Spleen (tissue), 11 donors: ENCODE measurements at regions not wholly inside any gene's neighbourhood (a gene's known extent, or its start where the extent isn't known, plus 50 kb on each side); places are given as distances from the start of the nearest gene placed in this dataset.

ENCODE experiments used
- DNase-seq: peaks from one replicate; pipeline ENCODE4 v3.0.0-alpha.2; 2020
- H3K27ac ChIP-seq, 8 donors: fragments of 200-600 bp; sonication (generic) in 7 of 8; 1 replicate in 4 of 8; 2 replicates in 4 of 8; pipeline versions ENCODE4 v1.5.0 to v1.8.0; 2016 to 2021; ENCODE audit warnings: inconsistent platforms in 4 of 8, mild to moderate bottlenecking in 4 of 8, moderate library complexity in 1 of 8
- H3K27me3 ChIP-seq, 7 donors: fragments of 200-600 bp; sonication (generic) in 6 of 7; replicated peaks in 1 of 7; 1 replicate in 4 of 7; 2 replicates in 3 of 7; pipeline versions ENCODE4 v1.5.0 to v1.8.0; 2016 to 2021; ENCODE audit warnings: inconsistent platforms in 3 of 7, mild to moderate bottlenecking in 1 of 7
- H3K36me3 ChIP-seq, 6 donors: fragments of 200-600 bp; sonication (generic) in 5 of 6; 1 replicate in 4 of 6; 2 replicates in 2 of 6; pipeline versions ENCODE4 v1.5.0 to v1.8.0; 2016 to 2021; ENCODE audit warnings: inconsistent platforms in 2 of 6
- H3K4me1 ChIP-seq, 6 donors: fragments of 200-600 bp; sonication (generic) in 5 of 6; 1 replicate in 3 of 6; 2 replicates in 3 of 6; pipeline versions ENCODE4 v1.5.0 to v1.8.0; 2016 to 2021; ENCODE audit warnings: inconsistent platforms in 3 of 6
- H3K4me3 ChIP-seq, 8 donors: fragments of 200-600 bp; sonication (generic) in 7 of 8; 1 replicate in 4 of 8; 2 replicates in 4 of 8; pipeline versions ENCODE4 v1.5.0 to v1.8.0; 2016 to 2021; ENCODE audit warnings: inconsistent platforms in 4 of 8, mild to moderate bottlenecking in 4 of 8, moderate library complexity in 2 of 8
- H3K9me3 ChIP-seq, 8 donors: fragments of 200-600 bp; sonication (generic) in 7 of 8; 1 replicate in 4 of 8; 2 replicates in 4 of 8; pipeline versions ENCODE4 v1.5.0 to v1.8.0; 2016 to 2021; ENCODE audit warnings: inconsistent platforms in 4 of 8
- POLR2A ChIP-seq, 3 donors: fragments of 450-650 bp; IDR thresholded peaks; one replicate each; pipeline ENCODE4 v1.5.1; 2017; ENCODE audit warnings: antibody characterized with exemption in 3 of 3, mild to moderate bottlenecking in 1 of 3
- POLR2AphosphoS5 ChIP-seq, 3 donors: sonication (generic); formaldehyde crosslinking; IDR thresholded peaks; one replicate each; pipeline ENCODE4 v1.5.1; 2017; ENCODE audit warnings: antibody characterized with exemption in 3 of 3
- WGBS, 5 donors: extraction: QIAGEN DNeasy Blood & Tissue Kit in 3 of 5; methylation state at CpG; one replicate each; pipeline versions ENCODE4 v1.1.5 to v1.1.7; 2013 to 2018; 5-methylcytosine and 5-hydroxymethylcytosine counted together
- intact Hi-C: fragments of 100-400 bp; cut with DNase I; formaldehyde crosslinking; loops from one replicate; pipeline ENCODE4 v1.15.0; 2023; ENCODE audit warnings: low total_unique reads
- TF ChIP-seq, protein P1 (sequence below), 11 experiments: fragments of 200-600 bp in 7 of 11; fragments of 450-650 bp in 4 of 11; sonication (generic) in 4 of 11; IDR thresholded peaks in 8 of 11; conservative IDR thresholded peaks in 3 of 11; 1 replicate in 7 of 11; 2 replicates in 4 of 11; pipeline versions ENCODE4 v1.4.0 to v1.8.0; 2016 to 2021; ENCODE audit warnings: antibody characterized with exemption in 11 of 11, inconsistent platforms in 4 of 11, mild to moderate bottlenecking in 1 of 11
- donor health status: healthy with polysubstance abuse.
- donor health status: DM: no; HTN: no; CAD: no; lungs with moderate emphysema.
- donor health status: DM: no; HTN: no; CAD: no.
- donor health status: Bipolar disorder and iron deficiency.
- donor health status: healthy.
- donor health status: DM: no; HTN: no; CAD: no.
- donor health status: DM: yes; HTN: yes; CAD: no.

GRCh38 chr1:194073833-194074232 lies 887.4 kb upstream of the B3GALT2 start:
- no peak overlapping the region for H3K27ac ChIP-seq
- WGBS, 5 donors: 63 to 77% (median 74%) methylated on average over 3 of the region's 3 CpGs
- H3K9me3 ChIP-seq: no peaks in the 10 kb centered on the region
- TF ChIP-seq, protein P1, sequence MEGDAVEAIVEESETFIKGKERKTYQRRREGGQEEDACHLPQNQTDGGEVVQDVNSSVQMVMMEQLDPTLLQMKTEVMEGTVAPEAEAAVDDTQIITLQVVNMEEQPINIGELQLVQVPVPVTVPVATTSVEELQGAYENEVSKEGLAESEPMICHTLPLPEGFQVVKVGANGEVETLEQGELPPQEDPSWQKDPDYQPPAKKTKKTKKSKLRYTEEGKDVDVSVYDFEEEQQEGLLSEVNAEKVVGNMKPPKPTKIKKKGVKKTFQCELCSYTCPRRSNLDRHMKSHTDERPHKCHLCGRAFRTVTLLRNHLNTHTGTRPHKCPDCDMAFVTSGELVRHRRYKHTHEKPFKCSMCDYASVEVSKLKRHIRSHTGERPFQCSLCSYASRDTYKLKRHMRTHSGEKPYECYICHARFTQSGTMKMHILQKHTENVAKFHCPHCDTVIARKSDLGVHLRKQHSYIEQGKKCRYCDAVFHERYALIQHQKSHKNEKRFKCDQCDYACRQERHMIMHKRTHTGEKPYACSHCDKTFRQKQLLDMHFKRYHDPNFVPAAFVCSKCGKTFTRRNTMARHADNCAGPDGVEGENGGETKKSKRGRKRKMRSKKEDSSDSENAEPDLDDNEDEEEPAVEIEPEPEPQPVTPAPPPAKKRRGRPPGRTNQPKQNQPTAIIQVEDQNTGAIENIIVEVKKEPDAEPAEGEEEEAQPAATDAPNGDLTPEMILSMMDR (IDR thresholded peaks at IDR 0.05 in 8 of 11, conservative IDR thresholded peaks at IDR 0.05 in 3 of 11): no peak
- TF ChIP-seq POLR2A (IDR thresholded peaks at IDR 0.05) (no peak), POLR2AphosphoS5 (IDR thresholded peaks at IDR 0.05) (no peak)
- no peak for DNase-seq
- no peaks in the 10 kb centered on the region for H3K27me3 ChIP-seq
- no peak overlapping the region for H3K4me3 ChIP-seq
- H3K36me3 ChIP-seq: no peaks in the 10 kb centered on the region
- no peaks in the 10 kb centered on the region for H3K4me1 ChIP-seq
- intact Hi-C loops: no loop called here

GRCh38 chr1:194071205-194071604 lies 884.8 kb upstream of the B3GALT2 start:
- no peaks in the 10 kb centered on the region for H3K27me3 ChIP-seq
- no peaks in the 10 kb centered on the region for H3K36me3 ChIP-seq
- no peaks in the 10 kb centered on the region for H3K4me1 ChIP-seq
- no peak overlapping the region for H3K27ac ChIP-seq
- DNase-seq: no peak
- intact Hi-C loops: no loop called here
- TF ChIP-seq POLR2AphosphoS5 (IDR thresholded peaks at IDR 0.05) (no peak), POLR2A (IDR thresholded peaks at IDR 0.05) (no peak)
- TF ChIP-seq, protein P1 (IDR thresholded peaks at IDR 0.05 in 8 of 11, conservative IDR thresholded peaks at IDR 0.05 in 3 of 11): no peak
- H3K4me3 ChIP-seq: no peak overlapping the region
- no peaks in the 10 kb centered on the region for H3K9me3 ChIP-seq

DNA sequence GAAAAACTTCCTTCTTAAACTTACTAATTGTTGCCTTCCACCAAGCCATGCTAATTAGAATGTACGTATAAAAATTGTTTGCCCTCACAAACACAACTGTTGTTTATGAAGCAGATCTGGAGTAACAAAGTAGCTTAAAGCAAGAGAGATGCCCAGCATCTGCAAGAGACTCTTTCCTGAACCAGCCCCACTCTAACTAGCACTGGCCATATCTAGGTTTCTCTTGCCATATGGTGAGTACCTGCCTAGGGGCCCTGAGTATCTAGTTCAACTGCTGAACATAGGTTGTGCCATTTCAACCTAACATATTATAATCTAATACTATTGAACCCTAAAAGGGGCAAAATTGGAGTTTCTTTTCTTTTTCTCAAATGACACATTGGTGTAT lies 883.4 kb upstream of the B3GALT2 start:
- H3K9me3 ChIP-seq: no peaks in the 10 kb centered on the region
- H3K4me1 ChIP-seq: no peaks in the 10 kb centered on the region
- no peak for DNase-seq
- TF ChIP-seq POLR2AphosphoS5 (IDR thresholded peaks at IDR 0.05): no peak
- TF ChIP-seq POLR2A (IDR thresholded peaks at IDR 0.05): no peak
- TF ChIP-seq, protein P1 (IDR thresholded peaks at IDR 0.05 in 8 of 11, conservative IDR thresholded peaks at IDR 0.05 in 3 of 11): no peak
- H3K4me3 ChIP-seq: peak overlapping the region in 1 of 8 donors; percentile 39
- peak overlapping the region in 1 of 8 donors; percentile 54 for H3K27ac ChIP-seq
- H3K27me3 ChIP-seq: no peaks in the 10 kb centered on the region
- intact Hi-C loops: no loop called here
- H3K36me3 ChIP-seq: no peaks in the 10 kb centered on the region
- WGBS, 5 donors: 60 to 95% (median 78%) methylated on average over 1 of the region's 1 CpG

- peak; percentile 76 for DNase-seq
- Histone ChIP-seq H3K4me3 (peak overlapping the region in 1 of 8 donors; percentile 43), H3K9me3 (no peaks in the 10 kb centered on the region), H3K27ac (peak overlapping the region in 2 of 8 donors; percentile 54 to 56), H3K4me1 (no peaks in the 10 kb centered on the region), H3K36me3 (no peaks in the 10 kb centered on the region), H3K27me3 (no peaks in the 10 kb centered on the region)
- TF ChIP-seq POLR2AphosphoS5 (IDR thresholded peaks at IDR 0.05): no peak
- TF ChIP-seq, protein P1 (IDR thresholded peaks at IDR 0.05 in 8 of 11, conservative IDR thresholded peaks at IDR 0.05 in 3 of 11): no peak
- TF ChIP-seq POLR2A (IDR thresholded peaks at IDR 0.05): no peak
- WGBS, 5 donors: 64 to 88% (median 80%) methylated on average over 6 to 7 of the region's 7 CpGs
- intact Hi-C loops: no loop called here
Observed at GRCh38 chr1:194069168-194069830, 882.9 kb upstream of the B3GALT2 start.
